Mucosa of descending colon (tissue), 3 donors: ENCODE measurements at regions not wholly inside any gene's neighbourhood (a gene's known extent, or its start where the extent isn't known, plus 50 kb on each side); places are given as distances from the start of the nearest gene placed in this dataset.

Source experiments
- ATAC-seq: fragments of 200-7000 bp; cut with Tn5 transposase; one replicate; pipeline ENCODE4 v1.9.1; 2020; ENCODE audit warnings: mild to moderate bottlenecking, moderate library complexity
- DNase-seq, 3 donors: peaks; one replicate each; pipeline ENCODE4 v3.0.0-alpha.2; 2020
- H3K36me3 ChIP-seq: fragments of 200-600 bp; one replicate; pipeline ENCODE4 v1.8.0; 2021; ENCODE audit warnings: low read depth, mild to moderate bottlenecking
- H3K4me1 ChIP-seq: fragments of 200-600 bp; one replicate; pipeline ENCODE4 v1.8.0; 2021; ENCODE audit warnings: low read depth, mild to moderate bottlenecking
- H3K4me3 ChIP-seq: fragments of 200-600 bp; one replicate; pipeline ENCODE4 v1.8.0; 2021; ENCODE audit warnings: mild to moderate bottlenecking
- H3K9me3 ChIP-seq: fragments of 200-600 bp; one replicate; pipeline ENCODE4 v1.8.0; 2021; ENCODE audit warnings: mild to moderate bottlenecking
- intact Hi-C, 2 donors: fragments of 100-400 bp; cut with DNase I in 1 of 2; cut with micrococcal nuclease in 1 of 2; formaldehyde crosslinking; loops; one replicate each; pipeline versions ENCODE4 v1.11.0 to v1.11.1; 2022; cut with DNase I, micrococcal nuclease
- TF ChIP-seq, protein P1 (sequence below): fragments of 200-600 bp; IDR thresholded peaks from one replicate; pipeline ENCODE4 v1.8.0; 2022; ENCODE audit warnings: antibody characterized with exemption, mild to moderate bottlenecking
- donor health status: DM: no; HTN: no; CAD: no; lungs with moderate emphysema.
- donor health status: DM: no; HTN: no; CAD: no.
- donor health status: DM: no; HTN: yes; CAD: no.

DNA sequence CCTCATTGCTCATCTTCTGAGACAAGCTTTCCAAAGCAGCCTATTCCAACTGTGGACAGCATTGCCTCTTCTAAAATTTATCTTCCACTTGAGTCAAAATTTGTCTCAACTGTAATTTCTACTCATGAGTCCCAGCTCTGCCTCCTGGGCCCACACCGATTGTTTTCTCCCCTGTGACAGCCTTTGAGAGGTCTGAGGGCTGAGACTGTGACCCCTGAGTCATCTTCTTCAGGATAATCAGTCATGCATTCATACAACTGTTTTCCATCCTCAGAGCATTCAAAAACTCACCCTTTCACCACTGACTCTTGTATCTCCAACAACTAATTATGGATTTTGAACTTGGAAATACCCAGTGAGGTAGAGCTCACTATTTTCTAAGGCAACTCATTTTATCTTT, 228.1 kb downstream of the EDA2R start:
- Histone ChIP-seq H3K36me3 (no peaks in the 10 kb centered on the region), H3K4me1 (no peaks in the 10 kb centered on the region), H3K4me3 (no peak overlapping the region), H3K9me3 (no peaks in the 10 kb centered on the region)
- intact Hi-C loops, result no loop called here
- ATAC-seq (no peak), DNase-seq (no peak)
- TF ChIP-seq, protein P1, sequence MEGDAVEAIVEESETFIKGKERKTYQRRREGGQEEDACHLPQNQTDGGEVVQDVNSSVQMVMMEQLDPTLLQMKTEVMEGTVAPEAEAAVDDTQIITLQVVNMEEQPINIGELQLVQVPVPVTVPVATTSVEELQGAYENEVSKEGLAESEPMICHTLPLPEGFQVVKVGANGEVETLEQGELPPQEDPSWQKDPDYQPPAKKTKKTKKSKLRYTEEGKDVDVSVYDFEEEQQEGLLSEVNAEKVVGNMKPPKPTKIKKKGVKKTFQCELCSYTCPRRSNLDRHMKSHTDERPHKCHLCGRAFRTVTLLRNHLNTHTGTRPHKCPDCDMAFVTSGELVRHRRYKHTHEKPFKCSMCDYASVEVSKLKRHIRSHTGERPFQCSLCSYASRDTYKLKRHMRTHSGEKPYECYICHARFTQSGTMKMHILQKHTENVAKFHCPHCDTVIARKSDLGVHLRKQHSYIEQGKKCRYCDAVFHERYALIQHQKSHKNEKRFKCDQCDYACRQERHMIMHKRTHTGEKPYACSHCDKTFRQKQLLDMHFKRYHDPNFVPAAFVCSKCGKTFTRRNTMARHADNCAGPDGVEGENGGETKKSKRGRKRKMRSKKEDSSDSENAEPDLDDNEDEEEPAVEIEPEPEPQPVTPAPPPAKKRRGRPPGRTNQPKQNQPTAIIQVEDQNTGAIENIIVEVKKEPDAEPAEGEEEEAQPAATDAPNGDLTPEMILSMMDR, result no peak
